ENCODE measurements at regions not wholly inside any gene's neighbourhood (a gene's known extent, or its start where the extent isn't known, plus 50 kb on each side); places are given as distances from the start of the nearest gene placed in this dataset.

GRCh38 chr12:131250951-131251315 is 297.2 kb downstream of the ADGRD1 start:
- no peaks in the 10 kb centered on the region for H3K27me3 ChIP-seq (ENCODE audit: insufficient read depth in 3 of 3, low read length in 2 of 3)
- intact Hi-C loops (cut with DNase I): no loop called here
- DNase-seq (no peak), ATAC-seq (no peak)
- H3K27ac ChIP-seq: no peak overlapping the region
- H3K4me1 ChIP-seq: no peaks in the 10 kb centered on the region
- H3K36me3 ChIP-seq (ENCODE audit: insufficient read depth in 1 of 2, low read depth in 1 of 2): no peaks in the 10 kb centered on the region
- H3K9me3 ChIP-seq: no peaks in the 10 kb centered on the region
- no peak overlapping the region for H3K4me3 ChIP-seq
- no peak for TF ChIP-seq CTCF (IDR thresholded peaks at IDR 0.05)
- WGBS, 3 donors: 76 to 81% (median 78%) methylated on average over 10 of the region's 10 CpGs

- DNase-seq (no peak), ATAC-seq (no peak)
- WGBS, 3 donors: 57 to 72% (median 58%) methylated on average over 16 of the region's 16 CpGs
- intact Hi-C loops (cut with DNase I): no loop called here
- Histone ChIP-seq H3K9me3 (no peaks in the 10 kb centered on the region), H3K4me3 (no peak overlapping the region), H3K27me3 (ENCODE audit: insufficient read depth in 3 of 3, low read length in 2 of 3) (peaks cover 0 to 3% (median 0%) of the 10 kb centered on the region in 3 donors), H3K36me3 (ENCODE audit: insufficient read depth in 1 of 2, low read depth in 1 of 2) (no peaks in the 10 kb centered on the region), H3K27ac (no peak overlapping the region), H3K4me1 (no peaks in the 10 kb centered on the region)
- no peak for TF ChIP-seq CTCF (IDR thresholded peaks at IDR 0.05)
These were observed 297.8 kb downstream of the ADGRD1 start for GRCh38 chr12:131251336-131252101.

- no peaks in the 10 kb centered on the region for H3K36me3 ChIP-seq (ENCODE audit: insufficient read depth in 1 of 2, low read depth in 1 of 2)
- no peak overlapping the region for H3K27ac ChIP-seq
- H3K9me3 ChIP-seq: no peaks in the 10 kb centered on the region
- no peak for DNase-seq
- no peak for ATAC-seq
- no peaks in the 10 kb centered on the region for H3K4me1 ChIP-seq
- no peak overlapping the region for H3K4me3 ChIP-seq
- intact Hi-C loops (cut with DNase I): no loop called here
- H3K27me3 ChIP-seq (ENCODE audit: insufficient read depth in 3 of 3, low read length in 2 of 3): peaks cover 0 to 3% (median 0%) of the 10 kb centered on the region in 3 donors
- 76 to 84% (median 84%) methylated on average over 6 of the region's 6 CpGs for WGBS, 3 donors
- TF ChIP-seq CTCF (IDR thresholded peaks at IDR 0.05): no peak
These were observed 299.8 kb downstream of the ADGRD1 start for GRCh38 chr12:131253376-131254026.

- ATAC-seq: no peak
- intact Hi-C loops (cut with DNase I): no loop called here
These were observed 300.7 kb downstream of the ADGRD1 start for GRCh38 chr12:131254374-131254773.

More at GRCh38 chr12:131254374-131254773, 300.7 kb downstream of the ADGRD1 start:
- no peak overlapping the region for H3K4me3 ChIP-seq
- no peak for DNase-seq
- WGBS, 3 donors: 64 to 71% (median 65%) methylated on average over 2 of the region's 2 CpGs
- no peak overlapping the region for H3K27ac ChIP-seq
- peaks cover 0 to 3% (median 0%) of the 10 kb centered on the region in 3 donors for H3K27me3 ChIP-seq (ENCODE audit: insufficient read depth in 3 of 3, low read length in 2 of 3)
- no peaks in the 10 kb centered on the region for H3K36me3 ChIP-seq (ENCODE audit: insufficient read depth in 1 of 2, low read depth in 1 of 2)
- no peaks in the 10 kb centered on the region for H3K4me1 ChIP-seq
- H3K9me3 ChIP-seq: no peaks in the 10 kb centered on the region
- no peak for TF ChIP-seq CTCF (IDR thresholded peaks at IDR 0.05)

All from psoas muscle (tissue), 7 donors.